HG03469 (cell line): ENCODE measurements at regions not wholly inside any gene's neighbourhood (a gene's known extent, or its start where the extent isn't known, plus 50 kb on each side); places are given as distances from the start of the nearest gene placed in this dataset.

Source experiments
- ATAC-seq: cut with Tn5 transposase; IDR thresholded peaks from one replicate; pipeline ENCODE4 v1.9.1; 2021; ENCODE audit warnings: mild to moderate bottlenecking, moderate library complexity, moderate number of reproducible peaks; ENCODE audit not compliant: unreplicated experiment

GRCh38 chr1:5481889-5482288 lies 510.3 kb downstream of the NPHP4 start:
- no peak for ATAC-seq

DNA sequence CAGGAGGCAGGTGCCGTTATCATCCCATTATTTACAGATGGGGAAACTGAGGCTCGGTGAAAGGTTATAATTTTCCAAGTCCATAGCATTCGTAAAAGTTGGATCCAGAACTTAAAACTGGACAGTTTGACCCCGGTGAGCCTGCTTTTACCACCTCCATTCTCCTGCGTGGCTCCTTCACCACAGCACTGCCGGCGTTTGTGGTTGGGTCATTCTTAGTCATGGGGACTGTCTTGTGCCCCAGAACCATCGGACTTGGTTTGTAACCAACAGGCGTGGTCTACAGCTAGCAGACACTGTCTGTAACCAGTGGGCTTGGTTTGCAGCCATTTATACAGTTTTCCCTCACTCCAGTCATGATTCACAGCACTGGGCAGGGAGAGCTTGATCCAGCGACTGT lies 511.3 kb downstream of the NPHP4 start:
- ATAC-seq = no peak

DNA sequence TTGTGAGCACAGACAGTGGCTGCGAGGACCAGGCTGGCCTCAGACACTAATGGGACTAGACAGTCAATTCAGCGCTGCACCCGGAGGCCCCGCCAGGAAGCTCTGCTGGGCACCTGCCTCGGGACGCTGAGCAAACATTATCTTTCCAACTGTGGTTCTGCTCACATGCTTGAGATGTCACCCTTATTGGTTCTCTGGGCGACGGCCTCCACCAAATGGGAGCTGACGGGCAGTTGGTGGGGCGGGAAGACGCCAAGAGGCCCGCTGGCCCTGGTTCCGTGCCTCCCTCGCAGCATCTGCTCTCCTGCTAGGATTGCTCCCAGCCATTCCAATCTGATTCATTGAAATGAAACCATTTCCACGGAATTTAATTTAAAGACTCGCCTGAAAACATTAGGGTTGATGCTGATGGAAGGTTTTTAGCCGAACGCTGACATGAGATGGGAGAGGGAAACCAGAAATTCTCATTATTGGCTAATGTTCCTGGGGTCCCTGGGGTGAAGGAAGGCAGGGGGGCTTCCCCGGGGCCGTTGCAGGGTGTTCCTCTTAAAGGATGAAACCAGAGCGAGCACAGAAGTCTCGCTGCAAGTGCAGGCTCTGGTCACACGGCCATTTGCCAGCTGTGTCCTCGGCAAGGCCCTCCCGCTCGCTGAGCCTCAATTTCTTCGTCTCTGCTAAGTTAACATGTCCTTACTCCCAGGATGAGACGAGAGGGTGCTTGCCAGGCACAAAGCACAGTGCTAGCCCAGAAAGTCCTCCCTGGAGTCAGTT lies 512.2 kb downstream of the NPHP4 start:
- ATAC-seq = no peak

GRCh38 chr1:5478961-5479360 lies 513.3 kb downstream of the NPHP4 start:
- ATAC-seq = no peak

DNA sequence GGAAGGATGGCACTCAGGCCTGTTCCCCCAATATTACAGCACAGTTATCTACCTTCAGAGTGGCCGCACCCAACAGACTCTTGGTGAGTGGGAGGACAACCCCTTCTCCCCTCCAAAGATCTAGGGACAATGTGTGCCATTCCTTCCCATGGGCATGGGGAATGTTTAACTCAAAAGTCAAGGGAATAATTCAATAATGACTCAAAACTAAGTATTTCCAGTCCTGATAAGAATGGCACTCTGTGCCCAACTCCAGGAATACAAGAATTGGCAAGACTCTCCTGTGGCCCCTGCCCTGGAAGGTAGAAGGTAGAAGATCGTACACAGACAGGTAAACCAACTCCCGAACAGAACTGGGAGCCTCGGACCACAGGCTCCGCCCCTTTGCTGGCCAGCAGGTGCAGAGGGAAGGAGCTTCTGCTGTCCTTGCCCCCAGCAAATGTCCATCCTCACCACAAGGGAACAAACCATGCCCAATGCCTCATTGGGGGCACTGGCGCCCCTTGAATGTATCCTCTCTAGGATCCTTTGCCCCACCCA lies 514.0 kb downstream of the NPHP4 start:
- no peak for ATAC-seq

DNA sequence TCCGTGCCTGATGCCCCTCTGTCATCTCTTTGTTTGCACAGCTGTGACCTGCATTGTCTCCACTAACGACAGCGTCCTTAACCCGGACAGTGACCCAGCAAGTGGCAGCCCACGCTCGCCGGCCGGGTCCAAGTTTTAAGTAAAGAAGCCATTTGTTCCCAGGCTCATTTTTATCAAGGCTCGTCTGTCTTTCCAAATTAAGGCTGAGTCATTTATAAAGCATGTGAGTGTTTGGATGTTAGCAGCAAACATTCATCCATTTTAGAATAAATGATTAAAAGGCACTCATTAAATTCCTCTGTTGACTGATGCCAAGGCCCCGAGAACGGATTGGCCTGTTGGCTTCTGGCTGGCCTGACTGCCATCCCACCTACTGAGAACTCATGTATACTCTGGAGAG lies 514.5 kb downstream of the NPHP4 start:
- no peak for ATAC-seq

- ATAC-seq = no peak
Measured at GRCh38 chr1:5475572-5475971, 516.7 kb downstream of the NPHP4 start.

- ATAC-seq = no peak
Measured at GRCh38 chr1:5473268-5473667, 519.0 kb downstream of the NPHP4 start.

DNA sequence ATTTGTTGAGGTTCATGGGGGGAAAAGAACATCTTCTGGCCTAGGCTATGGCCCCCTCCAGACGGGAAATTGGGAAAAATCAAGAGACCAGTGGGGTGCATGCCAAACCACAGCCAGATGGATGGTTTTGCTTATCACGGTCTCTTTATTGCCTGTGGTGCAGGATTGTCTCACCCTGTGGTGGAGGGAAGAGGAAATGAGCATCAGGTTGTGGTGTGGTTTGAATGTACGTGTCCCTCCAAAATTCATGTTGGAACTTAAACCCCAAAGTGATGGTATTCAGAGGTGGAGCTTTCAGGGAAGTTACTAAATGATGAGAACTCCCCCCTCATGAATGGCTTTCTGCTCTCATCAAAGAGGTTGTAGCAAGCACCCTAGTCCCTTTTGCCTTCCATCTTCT lies 525.7 kb downstream of the NPHP4 start:
- ATAC-seq = no peak

- no peak for ATAC-seq
Measured at GRCh38 chr1:5465281-5465711, 526.9 kb downstream of the NPHP4 start.

GRCh38 chr1:5464366-5464765 lies 527.9 kb downstream of the NPHP4 start:
- ATAC-seq = no peak

GRCh38 chr1:5460974-5461373 lies 531.3 kb downstream of the NPHP4 start:
- ATAC-seq = no peak

- ATAC-seq = no peak
Measured at GRCh38 chr1:5459839-5460610, 532.2 kb downstream of the NPHP4 start.

DNA sequence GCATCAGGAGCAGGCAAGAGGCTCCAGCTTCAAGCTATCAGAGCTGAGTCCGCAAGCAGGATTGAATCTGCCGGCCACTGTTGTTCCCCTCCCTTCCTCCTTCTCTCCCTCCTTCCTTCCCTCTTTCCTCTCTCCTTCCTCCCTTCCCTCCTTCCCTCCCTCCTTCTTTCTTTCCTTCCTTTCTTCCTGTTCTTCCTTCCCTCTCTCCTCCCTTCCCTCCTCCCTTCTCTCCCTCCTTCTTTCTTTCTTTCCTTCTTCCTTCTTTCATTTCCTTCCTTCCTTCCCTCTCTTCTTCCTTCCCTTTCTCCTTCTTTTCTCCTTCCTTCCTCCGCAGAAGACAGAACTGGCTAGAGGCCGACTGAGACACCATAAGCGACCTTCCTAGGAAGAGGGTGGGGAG lies 534.0 kb downstream of the NPHP4 start:
- no peak for ATAC-seq

GRCh38 chr1:5456090-5456811 lies 536.0 kb downstream of the NPHP4 start:
- ATAC-seq = no peak

GRCh38 chr1:5455651-5456050 lies 536.6 kb downstream of the NPHP4 start:
- no peak for ATAC-seq

DNA sequence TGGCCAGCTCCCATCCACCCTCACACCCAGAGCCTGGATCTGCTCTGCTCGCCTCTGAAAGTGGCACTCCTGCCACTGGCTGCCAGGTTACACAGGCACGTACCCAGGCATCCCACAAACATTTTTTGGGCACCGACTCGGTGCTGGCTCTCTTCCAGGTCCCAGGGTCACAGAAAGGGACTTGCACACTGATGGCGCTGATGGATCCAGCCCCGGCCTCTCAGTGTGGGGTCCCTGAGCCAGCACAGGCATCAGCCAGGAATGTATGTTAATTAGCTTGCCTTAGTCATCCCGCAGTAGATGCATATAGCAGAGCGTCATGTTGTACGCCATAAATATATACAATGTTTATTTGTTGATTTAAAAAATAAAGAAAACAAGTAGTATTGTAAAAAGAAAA lies 537.2 kb downstream of the NPHP4 start:
- no peak for ATAC-seq

- ATAC-seq = no peak
Measured at GRCh38 chr1:5453347-5453746, 538.9 kb downstream of the NPHP4 start.

DNA sequence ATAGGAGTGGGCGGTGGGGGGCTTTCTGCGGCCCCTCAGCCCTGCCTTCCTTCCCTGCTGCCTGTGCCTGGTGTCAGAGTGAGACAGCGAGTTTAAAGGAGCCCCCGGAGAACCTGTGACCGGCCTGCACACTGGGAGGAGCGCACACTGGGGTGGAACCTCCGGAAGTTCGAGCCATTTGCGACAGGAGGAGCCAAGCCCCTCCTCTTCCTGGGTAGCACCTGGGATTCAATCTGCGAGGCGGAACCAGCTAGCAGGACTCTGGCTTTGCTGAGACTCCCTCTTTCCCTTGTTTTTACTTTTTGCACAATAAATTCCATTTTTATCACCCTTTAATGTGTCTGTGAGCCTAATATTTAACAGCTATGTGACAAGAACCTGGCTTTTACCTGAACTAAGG lies 540.6 kb downstream of the NPHP4 start:
- ATAC-seq = no peak

GRCh38 chr1:5448486-5448885 lies 543.7 kb downstream of the NPHP4 start:
- no peak for ATAC-seq

- ATAC-seq = no peak
Measured at GRCh38 chr1:5447503-5447960, 544.7 kb downstream of the NPHP4 start.
